IMR-90 (cell line): ENCODE measurements at regions not wholly inside any gene's neighbourhood (a gene's known extent, or its start where the extent isn't known, plus 50 kb on each side); places are given as distances from the start of the nearest gene placed in this dataset.

Experiments used
- ATAC-seq: fragments of 200-7000 bp; cut with Tn5 transposase; 2 replicates; pipeline ENCODE4 v1.9.1; 2020; ENCODE audit warnings: low read depth, mild to moderate bottlenecking, moderate library complexity
- BruUV-seq: library from RNA; stranded (reverse); fragments of 400-500 nt; replicated peaks from 2 replicates; lab custom pipeline; 2021; lab: Mats Ljungman, UMichigan
- CTCF ChIA-PET: fragments of 300-600 bp; formaldehyde crosslinking; extraction: SDS; loops from one replicate; lab custom pipeline; 2021; ENCODE audit warnings: antibody characterized with exemption; lab: Yijun Ruan, JAX
- POLR2A ChIA-PET: fragments of 300-600 bp; sonication (Branson Sonifier 250); formaldehyde crosslinking; loops from one replicate; lab custom pipeline; 2022; ENCODE audit warnings: antibody characterized with exemption; ENCODE audit not compliant: unreplicated experiment; lab: Charles Lee
- DNase-seq: peaks from one replicate; pipeline ENCODE4 v3.0.0; 2013
- H2AFZ ChIP-seq: replicated peaks from 2 replicates; pipeline ENCODE3; 2013; ENCODE audit warnings: low read length, mild to moderate bottlenecking; ENCODE audit not compliant: poor library complexity
- H2AK5ac ChIP-seq: 2 replicates; pipeline ENCODE4 v1.6.1; 2013; ENCODE audit warnings: low read depth, low read length, inconsistent platforms
- H2AK9ac ChIP-seq: replicated peaks from 2 replicates; pipeline ENCODE3; 2013; ENCODE audit warnings: mild to moderate bottlenecking, low read depth, low read length, moderate library complexity; ENCODE audit not compliant: poor library complexity
- H2BK120ac ChIP-seq: 2 replicates; pipeline ENCODE4 v1.6.1; 2013; ENCODE audit warnings: low read depth, low read length, inconsistent platforms
- H2BK15ac ChIP-seq: 3 replicates; pipeline ENCODE4 v1.6.1; 2013; ENCODE audit warnings: low read depth, low read length, inconsistent platforms
- H2BK20ac ChIP-seq: 2 replicates; pipeline ENCODE4 v1.6.1; 2013; ENCODE audit warnings: low read depth, mild to moderate bottlenecking, inconsistent platforms, low read length, moderate library complexity
- H2BK5ac ChIP-seq: 2 replicates; pipeline ENCODE4 v1.6.1; 2013; ENCODE audit warnings: mild to moderate bottlenecking, low read depth, low read length, inconsistent platforms; ENCODE audit not compliant: poor library complexity, severe bottlenecking
- H3K14ac ChIP-seq: replicated peaks from 2 replicates; pipeline ENCODE4 v1.6.1; 2013; ENCODE audit warnings: low read depth, low read length, inconsistent platforms
- H3K18ac ChIP-seq: 2 replicates; pipeline ENCODE4 v1.6.1; 2013; ENCODE audit warnings: low read depth, low read length, control low read depth
- H3K23ac ChIP-seq: 2 replicates; pipeline ENCODE4 v1.6.1; 2013; ENCODE audit warnings: low read depth, low read length, inconsistent platforms
- H3K27ac ChIP-seq: 2 replicates; pipeline ENCODE4 v1.5.1; 2013; ENCODE audit warnings: mild to moderate bottlenecking, control low read depth, low read length; ENCODE audit not compliant: insufficient read depth
- H3K27me3 ChIP-seq: 2 replicates; pipeline ENCODE4 v1.6.1; 2013; ENCODE audit warnings: low read length; ENCODE audit not compliant: control insufficient read depth, insufficient read depth
- H3K36me3 ChIP-seq: 2 replicates; pipeline ENCODE4 v1.6.1; 2013; ENCODE audit warnings: low read length, mixed read lengths; ENCODE audit not compliant: control insufficient read depth, insufficient read depth
- H3K4ac ChIP-seq: 2 replicates; pipeline ENCODE4 v1.6.1; 2013; ENCODE audit warnings: low read depth, low read length, inconsistent platforms
- H3K4me1 ChIP-seq: 2 replicates; pipeline ENCODE4 v1.6.1; 2013; ENCODE audit warnings: low read length, mixed read lengths; ENCODE audit not compliant: control insufficient read depth, insufficient read depth
- H3K4me2 ChIP-seq: 2 replicates; pipeline ENCODE4 v1.6.1; 2013; ENCODE audit warnings: low read depth, mild to moderate bottlenecking, control low read depth, low read length, moderate library complexity
- H3K4me3 ChIP-seq: 2 replicates; pipeline ENCODE4 v1.5.1; 2013; ENCODE audit warnings: low read depth, mild to moderate bottlenecking, control low read depth, low read length, moderate library complexity; ENCODE audit not compliant: insufficient read depth
- H3K56ac ChIP-seq: 2 replicates; pipeline ENCODE4 v1.6.1; 2013; ENCODE audit warnings: low read length, inconsistent platforms; ENCODE audit not compliant: insufficient read depth; ENCODE audit errors: extremely low read depth
- H3K79me1 ChIP-seq, 2 experiments: 2 replicates each; pipeline ENCODE4 v1.6.1; 2013; ENCODE audit warnings: low read length in 2 of 2, inconsistent platforms in 1 of 2, low read depth in 1 of 2
- H3K9ac ChIP-seq: 2 replicates; pipeline ENCODE4 v1.6.1; 2013; ENCODE audit warnings: low read depth, low read length, control low read depth
- H3K9me1 ChIP-seq: 2 replicates; pipeline ENCODE4 v1.6.1; 2013; ENCODE audit warnings: low read length, inconsistent platforms; ENCODE audit not compliant: insufficient read depth
- H3K9me3 ChIP-seq: 2 replicates; pipeline ENCODE4 v1.6.1; 2013; ENCODE audit warnings: low read length; ENCODE audit not compliant: control insufficient read depth, insufficient read depth
- H4K20me1 ChIP-seq: 2 replicates; pipeline ENCODE4 v1.6.1; 2013; ENCODE audit warnings: low read length, inconsistent platforms; ENCODE audit not compliant: insufficient read depth
- H4K5ac ChIP-seq: 2 replicates; pipeline ENCODE4 v1.6.1; 2013; ENCODE audit warnings: mild to moderate bottlenecking, low read depth, low read length, control low read depth
- H4K8ac ChIP-seq, 2 experiments: 2 replicates each; pipeline ENCODE4 v1.6.1; 2013; ENCODE audit warnings: low read depth in 2 of 2, low read length in 2 of 2, control low read depth in 1 of 2, inconsistent platforms in 1 of 2
- H4K91ac ChIP-seq: 2 replicates; pipeline ENCODE4 v1.6.1; 2013; ENCODE audit warnings: low read depth, low read length, inconsistent platforms; ENCODE audit not compliant: insufficient read depth
- BHLHE40 ChIP-seq: fragments of 150-350 bp; IDR thresholded peaks from 2 replicates; pipeline ENCODE4 v1.6.1; 2016; ENCODE audit warnings: mild to moderate bottlenecking, low read depth, low read length
- CEBPB ChIP-seq: IDR thresholded peaks from 2 replicates; pipeline ENCODE4 v1.6.1; 2012; ENCODE audit warnings: low read depth, low read length, improper control_type of control experiment
- CTCF ChIP-seq: conservative IDR thresholded peaks from 2 replicates; pipeline ENCODE4 v1.5.1; 2012; ENCODE audit warnings: mild to moderate bottlenecking, low read depth, low read length, improper control_type of control experiment
- ELK1 ChIP-seq: fragments of 150-350 bp; IDR thresholded peaks from 2 replicates; pipeline ENCODE4 v1.6.1; 2016; ENCODE audit warnings: low read depth, mild to moderate bottlenecking, low read length, moderate library complexity, borderline replicate concordance
- NFE2L2 ChIP-seq: fragments of 150-350 bp; IDR thresholded peaks from 2 replicates; pipeline ENCODE4 v1.6.1; 2016; ENCODE audit warnings: low read depth, mild to moderate bottlenecking, low read length
- POLR2A ChIP-seq: IDR thresholded peaks from 2 replicates; pipeline ENCODE4 v1.6.1; 2012; ENCODE audit warnings: mild to moderate bottlenecking, low read depth, low read length
- RAD21 ChIP-seq: IDR thresholded peaks from 2 replicates; pipeline ENCODE4 v1.6.1; 2012; ENCODE audit warnings: low read length, improper control_type of control experiment
- RCOR1 ChIP-seq: IDR thresholded peaks from 2 replicates; pipeline ENCODE4 v1.6.1; 2012; ENCODE audit warnings: mild to moderate bottlenecking, low read length, improper control_type of control experiment; ENCODE audit not compliant: insufficient replicate concordance
- USF2 ChIP-seq: fragments of 150-350 bp; IDR thresholded peaks from 2 replicates; pipeline ENCODE4 v1.6.1; 2017; ENCODE audit warnings: mild to moderate bottlenecking, antibody characterized with exemption, low read length, low read depth
- whole genome bisulfite sequencing, 2 experiments: methylation state at CpG; one replicate each; pipeline versions ENCODE4 v1.1.5 to v1.1.7; 2013; ENCODE audit warnings: missing lambda C conversion rate in 2 of 2; ENCODE audit not compliant: insufficient read length in 1 of 2; ENCODE audit errors: extremely low coverage in 2 of 2; 5-methylcytosine and 5-hydroxymethylcytosine counted together
- dilution Hi-C: fragments of 300-500 bp; cut with HindIII; formaldehyde crosslinking; loops from one replicate; pipeline ENCODE4 v1.14.3; 2018; ENCODE audit warnings: low sequenced_read_pairs; ENCODE audit not compliant: unreplicated experiment
- in situ Hi-C: fragments of 300-500 bp; cut with MboI; formaldehyde crosslinking; loops from 3 replicates; pipeline ENCODE4 v1.14.3; 2019; ENCODE audit warnings: low sequenced_read_pairs, inconsistent platforms, mixed read lengths
- intact Hi-C: fragments of 100-400 bp; cut with micrococcal nuclease; formaldehyde crosslinking; loops from 2 replicates; pipeline ENCODE4 v1.10.0; 2022

GRCh38 chr1:47561523-47562007 lies 123.7 kb downstream of the FOXD2 start:
- DNase-seq, result no peak
- Histone ChIP-seq H2BK120ac (no peak overlapping the region), H2BK5ac (no peak overlapping the region), H3K79me1 (no peaks in the 10 kb centered on the region), H3K27me3 (peaks cover 9% of the 10 kb centered on the region), H2AFZ (no peak overlapping the region), H3K9me1 (no peaks in the 10 kb centered on the region), H2BK20ac (no peak overlapping the region), H3K4me1 (no peaks in the 10 kb centered on the region), H4K20me1 (no peaks in the 10 kb centered on the region), H3K36me3 (no peaks in the 10 kb centered on the region), H4K91ac (no peak overlapping the region), H4K5ac (no peak overlapping the region), H2BK15ac (no peak overlapping the region), H3K4me3 (no peak overlapping the region), H2AK9ac (no peak overlapping the region), H3K18ac (no peak overlapping the region), H3K4me2 (no peak overlapping the region), H2AK5ac (no peak overlapping the region), H3K14ac (no peak overlapping the region), H3K4ac (no peak overlapping the region), H3K23ac (no peak overlapping the region), H3K27ac (no peak overlapping the region), H3K56ac (no peak overlapping the region), H3K9me3 (no peaks in the 10 kb centered on the region), H3K9ac (no peak overlapping the region), H4K8ac (no peak overlapping the region)
- no peak for TF ChIP-seq CTCF
- TF ChIP-seq USF2, result no peak
- TF ChIP-seq ELK1, result no peak
- no peak for TF ChIP-seq RAD21
- no peak for TF ChIP-seq CEBPB
- no peak for TF ChIP-seq NFE2L2
- no peak for TF ChIP-seq POLR2A
- TF ChIP-seq RCOR1, result no peak
- no peak for TF ChIP-seq BHLHE40
- in situ Hi-C loops, result no loop called here
- WGBS, 2 experiments, result 50% methylated on average over 2 of the region's 2 CpGs; no CpG with 5 or more reads in 1 of the 2 experiments
- intact Hi-C loops, result no loop called here
- ATAC-seq, result no peak
- BruUV-seq, result no TSS peak
- dilution Hi-C loops, result no loop called here
- CTCF ChIA-PET, result no interaction called here
- POLR2A ChIA-PET, result no interaction called here
